Retinal pigment epithelial cell (primary cell): ENCODE measurements at regions not wholly inside any gene's neighbourhood (a gene's known extent, or its start where the extent isn't known, plus 50 kb on each side); places are given as distances from the start of the nearest gene placed in this dataset.
A peak's percentile ranks its signal among the peaks of the same experiment; 100 is the strongest.

Experiments
- DNase-seq: peaks from one replicate; pipeline ENCODE4 v3.0.0-alpha.2; 2010; ENCODE audit warnings: low read depth
- H3K4me3 ChIP-seq: 2 replicates; pipeline ENCODE4 v1.5.1; 2011; ENCODE audit warnings: mild to moderate bottlenecking, low read length, control low read depth, moderate library complexity
- CTCF ChIP-seq: conservative IDR thresholded peaks from 2 replicates; pipeline ENCODE4 v1.5.1; 2011; ENCODE audit warnings: low read depth, low read length, control low read depth, inconsistent platforms

GRCh38 chr13:66069570-66069969 is 1160.6 kb downstream of the PCDH9 start:
- no peak for TF ChIP-seq CTCF
- DNase-seq: no peak
- H3K4me3 ChIP-seq: no peak overlapping the region

- DNase-seq: no peak
- TF ChIP-seq CTCF: no peak
- no peak overlapping the region for H3K4me3 ChIP-seq
These were observed 1161.5 kb downstream of the PCDH9 start for GRCh38 chr13:66068683-66069082.

- H3K4me3 ChIP-seq: no peak overlapping the region
- no peak for TF ChIP-seq CTCF
- no peak for DNase-seq
These were observed 1181.2 kb downstream of the PCDH9 start for GRCh38 chr13:66048888-66049287.

GRCh38 chr13:66040506-66040905 is 1189.6 kb downstream of the PCDH9 start:
- DNase-seq: no peak
- H3K4me3 ChIP-seq: no peak overlapping the region
- no peak for TF ChIP-seq CTCF

GRCh38 chr13:66037096-66037495 is 1193.0 kb downstream of the PCDH9 start:
- no peak overlapping the region for H3K4me3 ChIP-seq
- TF ChIP-seq CTCF: no peak
- no peak for DNase-seq

- DNase-seq: no peak
- TF ChIP-seq CTCF: no peak
- no peak overlapping the region for H3K4me3 ChIP-seq
These were observed 1193.5 kb downstream of the PCDH9 start for GRCh38 chr13:66036636-66037035.

- TF ChIP-seq CTCF: no peak
- peak; percentile 98 for DNase-seq
- H3K4me3 ChIP-seq: no peak overlapping the region
These were observed 1194.0 kb downstream of the PCDH9 start for GRCh38 chr13:66036024-66036614.
